ENCODE measurements at regions not wholly inside any gene's neighbourhood (a gene's known extent, or its start where the extent isn't known, plus 50 kb on each side); places are given as distances from the start of the nearest gene placed in this dataset.

DNA sequence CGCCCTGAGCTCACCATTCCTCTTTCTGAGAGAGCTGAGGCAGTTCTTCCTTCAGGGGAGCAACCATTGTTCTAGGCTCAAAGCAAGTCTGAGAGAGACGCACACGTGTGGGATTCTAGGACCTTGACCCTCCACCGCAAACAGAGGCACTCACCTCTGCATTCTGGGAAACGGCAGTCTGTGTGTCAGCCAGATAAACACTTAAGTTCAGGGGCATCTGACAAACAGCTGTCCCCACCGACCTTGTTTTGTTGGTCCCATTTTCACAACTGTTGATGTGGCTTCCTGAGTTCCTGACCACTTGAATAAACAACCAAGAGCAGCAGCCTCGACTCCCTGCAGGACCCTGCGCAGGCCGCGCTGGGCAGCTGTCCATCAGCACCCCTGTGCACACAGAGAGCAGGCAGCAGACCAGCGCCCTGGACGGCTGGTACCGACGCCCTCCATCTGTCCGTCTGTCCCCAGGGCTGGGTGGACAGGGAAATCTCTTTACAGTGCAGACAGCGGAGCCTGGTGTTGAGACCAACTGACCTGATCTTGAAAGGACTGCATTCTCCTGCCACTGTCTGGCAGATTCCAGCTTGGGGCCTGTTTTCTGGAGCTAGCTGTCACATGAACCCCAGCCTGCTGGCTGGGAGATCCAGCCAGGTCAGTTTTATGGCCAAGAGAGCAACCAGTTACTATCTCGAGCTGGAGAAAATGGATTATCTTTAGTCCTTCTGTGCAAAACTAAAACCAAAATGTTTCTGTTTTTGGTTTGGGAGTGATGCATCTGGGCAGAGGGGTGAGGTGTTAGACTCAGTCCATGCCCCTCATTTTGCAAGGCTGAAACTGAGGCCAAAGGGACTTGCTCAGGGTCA, 64.2 kb downstream of the FAM43A start (continued):
- TF ChIP-seq, protein P1, sequence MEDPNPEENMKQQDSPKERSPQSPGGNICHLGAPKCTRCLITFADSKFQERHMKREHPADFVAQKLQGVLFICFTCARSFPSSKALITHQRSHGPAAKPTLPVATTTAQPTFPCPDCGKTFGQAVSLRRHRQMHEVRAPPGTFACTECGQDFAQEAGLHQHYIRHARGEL (CRISPR knock-in tag; IDR thresholded peaks at IDR 0.05): no peak
- TF ChIP-seq ZIK1 (CRISPR knock-in tag; IDR thresholded peaks at IDR 0.05; ENCODE audit: borderline replicate concordance, low read depth): no peak
- TF ChIP-seq KDM2A (CRISPR knock-in tag; IDR thresholded peaks at IDR 0.05; ENCODE audit: borderline replicate concordance, low read depth): peak; percentile 70
- TF ChIP-seq PRMT3 (CRISPR knock-in tag; IDR thresholded peaks at IDR 0.05; ENCODE audit: borderline replicate concordance, low read depth): no peak
- TF ChIP-seq HMG20B (CRISPR knock-in tag; conservative IDR thresholded peaks at IDR 0.05): 0 out of 2 replicates have a peak, but pooled peaks have one; percentile 32
- TF ChIP-seq, protein P2, sequence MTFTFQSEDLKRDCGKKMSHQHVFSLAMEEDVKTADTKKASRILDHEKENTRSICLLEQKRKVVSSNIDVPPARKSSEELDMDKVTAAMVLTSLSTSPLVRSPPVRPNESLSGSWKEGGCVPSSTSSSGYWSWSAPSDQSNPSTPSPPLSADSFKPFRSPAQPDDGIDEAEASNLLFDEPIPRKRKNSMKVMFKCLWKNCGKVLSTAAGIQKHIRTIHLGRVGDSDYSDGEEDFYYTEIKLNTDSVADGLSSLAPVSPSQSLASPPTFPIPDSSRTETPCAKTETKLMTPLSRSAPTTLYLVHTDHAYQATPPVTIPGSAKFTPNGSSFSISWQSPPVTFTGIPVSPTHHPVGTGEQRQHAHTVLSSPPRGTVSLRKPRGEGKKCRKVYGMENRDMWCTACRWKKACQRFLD (CRISPR knock-in tag; IDR thresholded peaks at IDR 0.05; ENCODE audit: borderline replicate concordance): no peak
- peak; percentile 98 for TF ChIP-seq TBL1XR1 (IDR thresholded peaks at IDR 0.05; ENCODE audit: borderline replicate concordance, low read length, partially characterized antibody)
- TF ChIP-seq, protein P3, sequence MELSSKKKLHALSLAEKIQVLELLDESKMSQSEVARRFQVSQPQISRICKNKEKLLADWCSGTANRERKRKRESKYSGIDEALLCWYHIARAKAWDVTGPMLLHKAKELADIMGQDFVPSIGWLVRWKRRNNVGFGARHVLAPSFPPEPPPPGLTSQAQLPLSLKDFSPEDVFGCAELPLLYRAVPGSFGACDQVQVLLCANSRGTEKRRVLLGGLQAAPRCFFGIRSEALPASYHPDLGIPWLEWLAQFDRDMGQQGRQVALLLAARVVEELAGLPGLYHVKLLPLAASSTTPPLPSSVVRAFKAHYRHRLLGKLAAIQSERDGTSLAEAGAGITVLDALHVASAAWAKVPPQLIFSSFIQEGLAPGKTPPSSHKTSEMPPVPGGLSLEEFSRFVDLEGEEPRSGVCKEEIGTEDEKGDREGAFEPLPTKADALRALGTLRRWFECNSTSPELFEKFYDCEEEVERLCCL (CRISPR knock-in tag; IDR thresholded peaks at IDR 0.05; ENCODE audit: borderline replicate concordance): no peak
- TF ChIP-seq NPAS2 (CRISPR knock-in tag; IDR thresholded peaks at IDR 0.05; ENCODE audit: borderline replicate concordance): no peak
- TF ChIP-seq ELF1 (CRISPR knock-in tag; IDR thresholded peaks at IDR 0.05): peak; percentile 62
- TF ChIP-seq, protein P4, sequence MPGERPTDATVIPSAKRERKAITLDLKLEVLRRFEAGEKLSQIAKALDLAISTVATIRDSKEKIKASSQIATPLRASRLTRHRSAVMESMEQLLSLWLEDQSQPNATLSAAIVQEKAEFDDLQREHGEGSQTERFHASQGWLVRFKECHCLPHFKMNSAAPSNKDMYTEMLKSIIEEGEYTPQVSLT (CRISPR knock-in tag; IDR thresholded peaks at IDR 0.05; ENCODE audit: borderline replicate concordance, low read depth): no peak
- no peak for TF ChIP-seq MYNN (CRISPR knock-in tag; IDR thresholded peaks at IDR 0.05; ENCODE audit: low read depth)
- no peak for TF ChIP-seq POLR2A (IDR thresholded peaks at IDR 0.05; ENCODE audit: insufficient read depth in 1 of 2, low read depth in 2 of 2, low read length in 2 of 2)
- no peak for TF ChIP-seq MBD4 (IDR thresholded peaks at IDR 0.05; ENCODE audit: borderline replicate concordance, low read length)
- TF ChIP-seq YEATS4 (CRISPR knock-in tag; IDR thresholded peaks at IDR 0.05; ENCODE audit: borderline replicate concordance): no peak; the same call in 1 of the 2 replicates
- TF ChIP-seq, protein P5, sequence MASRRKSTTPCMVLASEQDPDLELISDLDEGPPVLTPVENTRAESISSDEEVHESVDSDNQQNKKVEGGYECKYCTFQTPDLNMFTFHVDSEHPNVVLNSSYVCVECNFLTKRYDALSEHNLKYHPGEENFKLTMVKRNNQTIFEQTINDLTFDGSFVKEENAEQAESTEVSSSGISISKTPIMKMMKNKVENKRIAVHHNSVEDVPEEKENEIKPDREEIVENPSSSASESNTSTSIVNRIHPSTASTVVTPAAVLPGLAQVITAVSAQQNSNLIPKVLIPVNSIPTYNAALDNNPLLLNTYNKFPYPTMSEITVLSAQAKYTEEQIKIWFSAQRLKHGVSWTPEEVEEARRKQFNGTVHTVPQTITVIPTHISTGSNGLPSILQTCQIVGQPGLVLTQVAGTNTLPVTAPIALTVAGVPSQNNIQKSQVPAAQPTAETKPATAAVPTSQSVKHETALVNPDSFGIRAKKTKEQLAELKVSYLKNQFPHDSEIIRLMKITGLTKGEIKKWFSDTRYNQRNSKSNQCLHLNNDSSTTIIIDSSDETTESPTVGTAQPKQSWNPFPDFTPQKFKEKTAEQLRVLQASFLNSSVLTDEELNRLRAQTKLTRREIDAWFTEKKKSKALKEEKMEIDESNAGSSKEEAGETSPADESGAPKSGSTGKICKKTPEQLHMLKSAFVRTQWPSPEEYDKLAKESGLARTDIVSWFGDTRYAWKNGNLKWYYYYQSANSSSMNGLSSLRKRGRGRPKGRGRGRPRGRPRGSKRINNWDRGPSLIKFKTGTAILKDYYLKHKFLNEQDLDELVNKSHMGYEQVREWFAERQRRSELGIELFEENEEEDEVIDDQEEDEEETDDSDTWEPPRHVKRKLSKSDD (CRISPR knock-in tag; IDR thresholded peaks at IDR 0.05; ENCODE audit: low read depth): peak; percentile 43; the same call in 1 of the 2 replicates
- TF ChIP-seq, protein P6, sequence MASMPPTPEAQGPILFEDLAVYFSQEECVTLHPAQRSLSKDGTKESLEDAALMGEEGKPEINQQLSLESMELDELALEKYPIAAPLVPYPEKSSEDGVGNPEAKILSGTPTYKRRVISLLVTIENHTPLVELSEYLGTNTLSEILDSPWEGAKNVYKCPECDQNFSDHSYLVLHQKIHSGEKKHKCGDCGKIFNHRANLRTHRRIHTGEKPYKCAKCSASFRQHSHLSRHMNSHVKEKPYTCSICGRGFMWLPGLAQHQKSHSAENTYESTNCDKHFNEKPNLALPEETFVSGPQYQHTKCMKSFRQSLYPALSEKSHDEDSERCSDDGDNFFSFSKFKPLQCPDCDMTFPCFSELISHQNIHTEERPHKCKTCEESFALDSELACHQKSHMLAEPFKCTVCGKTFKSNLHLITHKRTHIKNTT (CRISPR knock-in tag; IDR thresholded peaks at IDR 0.05): no peak
- no peak for TF ChIP-seq SIN3B (IDR thresholded peaks at IDR 0.05; ENCODE audit: low read length)
- no peak for TF ChIP-seq ZNF484 (CRISPR knock-in tag; IDR thresholded peaks at IDR 0.05; ENCODE audit: borderline replicate concordance, low read depth)
- 0 out of 2 replicates have a peak, but pooled peaks have one; percentile 37 for TF ChIP-seq PPARG (CRISPR knock-in tag; conservative IDR thresholded peaks at IDR 0.05)
- TF ChIP-seq CEBPB (IDR thresholded peaks at IDR 0.05; ENCODE audit: borderline replicate concordance, low read depth, low read length): no peak
- no peak for TF ChIP-seq PAX8 (CRISPR knock-in tag; IDR thresholded peaks at IDR 0.05; ENCODE audit: borderline replicate concordance)
